Fibroblast of the aortic adventitia (primary cell): ENCODE measurements at regions not wholly inside any gene's neighbourhood (a gene's known extent, or its start where the extent isn't known, plus 50 kb on each side); places are given as distances from the start of the nearest gene placed in this dataset.

ENCODE experiments used
- DNase-seq: peaks from one replicate; pipeline ENCODE4 v3.0.0-alpha.2; 2010; ENCODE audit warnings: low read depth
- H3K4me3 ChIP-seq: 2 replicates; pipeline ENCODE4 v1.5.1; 2011; ENCODE audit warnings: low read depth, mild to moderate bottlenecking, control low read depth, low read length, moderate library complexity
- TF ChIP-seq, protein P1 (sequence below): IDR thresholded peaks from 2 replicates; pipeline ENCODE4 v1.5.1; 2011; ENCODE audit warnings: mild to moderate bottlenecking, low read length, control low read depth, inconsistent platforms; ENCODE audit not compliant: insufficient read depth

DNA sequence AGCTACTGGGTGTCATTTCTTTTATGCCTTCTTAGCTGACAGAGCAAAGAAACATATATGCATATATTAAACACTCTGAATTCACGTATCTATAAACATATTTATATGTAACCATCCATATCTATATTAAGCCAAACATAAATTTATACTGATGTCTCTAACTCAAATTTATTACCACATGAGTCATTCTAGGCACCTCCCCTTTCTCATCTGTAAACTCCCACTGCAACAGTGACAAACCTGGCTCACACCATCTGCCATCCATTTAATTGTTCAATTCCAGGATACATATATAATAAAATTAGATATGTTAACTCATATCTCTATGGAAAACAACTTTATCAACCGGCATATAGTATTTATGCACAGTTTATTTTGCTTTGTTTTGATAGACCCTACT, 722.3 kb downstream of the SORCS1 start:
- TF ChIP-seq, protein P1, sequence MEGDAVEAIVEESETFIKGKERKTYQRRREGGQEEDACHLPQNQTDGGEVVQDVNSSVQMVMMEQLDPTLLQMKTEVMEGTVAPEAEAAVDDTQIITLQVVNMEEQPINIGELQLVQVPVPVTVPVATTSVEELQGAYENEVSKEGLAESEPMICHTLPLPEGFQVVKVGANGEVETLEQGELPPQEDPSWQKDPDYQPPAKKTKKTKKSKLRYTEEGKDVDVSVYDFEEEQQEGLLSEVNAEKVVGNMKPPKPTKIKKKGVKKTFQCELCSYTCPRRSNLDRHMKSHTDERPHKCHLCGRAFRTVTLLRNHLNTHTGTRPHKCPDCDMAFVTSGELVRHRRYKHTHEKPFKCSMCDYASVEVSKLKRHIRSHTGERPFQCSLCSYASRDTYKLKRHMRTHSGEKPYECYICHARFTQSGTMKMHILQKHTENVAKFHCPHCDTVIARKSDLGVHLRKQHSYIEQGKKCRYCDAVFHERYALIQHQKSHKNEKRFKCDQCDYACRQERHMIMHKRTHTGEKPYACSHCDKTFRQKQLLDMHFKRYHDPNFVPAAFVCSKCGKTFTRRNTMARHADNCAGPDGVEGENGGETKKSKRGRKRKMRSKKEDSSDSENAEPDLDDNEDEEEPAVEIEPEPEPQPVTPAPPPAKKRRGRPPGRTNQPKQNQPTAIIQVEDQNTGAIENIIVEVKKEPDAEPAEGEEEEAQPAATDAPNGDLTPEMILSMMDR, result no peak
- DNase-seq, result no peak

DNA sequence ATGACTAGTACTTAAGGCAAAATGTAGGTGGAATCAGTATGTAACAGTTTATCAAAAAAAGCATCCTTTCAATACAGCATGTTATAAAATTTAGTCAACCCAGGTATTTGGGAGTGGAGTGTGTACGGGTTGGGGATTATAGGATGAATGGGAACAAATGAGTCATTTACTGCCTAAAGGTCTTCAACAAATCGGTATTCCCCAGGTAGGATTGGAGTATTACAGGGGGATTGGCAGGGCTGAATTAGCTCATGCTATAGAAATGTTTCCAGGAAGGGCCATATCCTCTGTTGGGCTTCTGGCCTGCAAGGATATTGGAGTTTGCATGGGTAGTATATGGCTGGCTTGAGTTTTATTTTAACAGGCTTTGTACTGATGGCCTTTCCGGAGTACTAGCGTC, 723.7 kb downstream of the SORCS1 start:
- TF ChIP-seq, protein P1, result no peak
- DNase-seq, result no peak
- H3K4me3 ChIP-seq, result no peak overlapping the region

More for the DNA sequence above, 722.3 kb downstream of the SORCS1 start:
- no peak overlapping the region for H3K4me3 ChIP-seq

DNA sequence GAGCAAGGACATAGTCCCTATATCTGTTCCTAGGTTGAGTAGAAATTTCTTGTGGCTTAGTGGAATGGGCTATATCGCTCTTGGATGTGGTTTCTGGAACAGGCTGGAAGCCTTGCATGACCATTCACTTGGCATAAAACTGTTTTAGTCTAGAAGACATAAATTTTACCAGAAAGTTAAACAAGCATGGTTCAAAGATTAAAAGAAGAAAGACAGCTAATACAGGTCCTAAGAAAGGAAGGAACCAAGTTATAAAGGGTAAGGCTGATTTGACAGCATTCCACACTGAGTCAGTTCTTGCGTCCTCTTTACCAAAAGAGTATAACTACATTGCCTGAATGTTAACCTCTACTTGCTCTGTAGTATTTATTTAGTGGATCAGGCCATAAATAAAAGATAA, 724.2 kb downstream of the SORCS1 start:
- TF ChIP-seq, protein P1, result no peak
- DNase-seq, result peak; percentile 36
- H3K4me3 ChIP-seq, result no peak overlapping the region

DNA sequence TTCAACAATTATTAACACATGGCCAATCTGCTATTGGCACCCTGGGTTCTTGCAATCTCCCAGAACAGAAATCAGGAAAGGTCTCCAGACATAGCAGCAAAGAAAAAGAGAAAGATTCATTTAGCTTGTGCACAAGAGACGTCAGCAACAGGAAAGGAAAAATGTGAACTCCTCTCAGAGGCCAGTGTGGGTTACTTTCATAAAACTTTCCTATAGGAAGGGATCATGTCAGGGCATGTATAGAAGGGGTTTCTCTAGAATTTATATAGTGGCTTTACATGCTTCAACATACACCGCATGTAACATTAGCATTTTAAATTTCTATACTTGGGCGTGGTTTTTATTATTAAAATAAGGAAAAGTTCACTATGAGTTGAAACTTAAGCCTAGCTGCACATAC, 725.1 kb downstream of the SORCS1 start:
- TF ChIP-seq, protein P1, result no peak
- DNase-seq, result no peak
- H3K4me3 ChIP-seq, result no peak overlapping the region

DNA sequence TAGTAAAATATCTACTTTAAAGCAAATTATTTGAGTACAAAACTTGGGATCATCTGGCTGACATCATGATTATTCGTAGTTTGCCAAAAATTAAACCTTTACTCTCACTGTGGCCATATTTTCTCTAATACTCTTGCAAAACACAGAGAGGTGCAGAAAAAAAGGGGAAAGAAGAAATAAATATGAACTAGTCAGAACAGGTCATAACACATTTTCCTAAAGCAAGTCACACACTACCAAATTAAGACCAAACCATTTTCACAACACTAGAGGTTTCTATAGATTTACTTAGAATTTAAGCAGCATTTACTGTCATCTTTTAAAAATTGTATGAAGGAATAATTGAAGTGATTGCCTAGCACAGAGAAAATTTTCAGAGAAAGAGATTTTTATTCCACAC, 726.1 kb downstream of the SORCS1 start:
- no peak for DNase-seq
- TF ChIP-seq, protein P1, result no peak
- H3K4me3 ChIP-seq, result no peak overlapping the region

DNA sequence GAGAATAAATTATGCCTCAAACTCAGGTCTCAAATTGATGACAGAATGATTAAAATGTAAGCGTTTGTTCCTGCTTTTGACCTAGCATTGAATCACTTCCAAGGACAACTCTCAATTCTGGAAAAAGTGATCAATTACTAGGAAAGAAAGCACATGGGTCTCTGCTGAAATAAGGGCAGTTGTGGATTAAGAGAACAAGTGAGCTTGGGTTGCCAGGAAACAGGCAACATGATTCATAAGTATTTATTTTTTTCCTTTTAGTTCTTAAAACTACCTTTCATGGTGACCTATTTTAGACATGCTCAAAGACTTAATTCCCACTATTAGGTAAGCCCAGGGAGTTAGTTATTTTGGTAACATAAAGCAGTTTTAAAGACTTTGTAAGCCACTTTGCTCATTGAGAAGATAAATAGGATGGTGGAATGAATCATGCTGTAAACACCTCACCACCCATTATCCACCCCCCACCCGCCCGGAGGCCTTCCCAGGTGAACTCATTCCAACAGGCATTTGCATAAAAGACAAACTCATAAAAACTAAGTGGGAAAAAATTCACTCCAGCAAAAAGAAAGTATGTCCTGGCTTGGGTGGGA, 728.3 kb downstream of the SORCS1 start:
- H3K4me3 ChIP-seq, result no peak overlapping the region
- TF ChIP-seq, protein P1, result no peak
- DNase-seq, result no peak

DNA sequence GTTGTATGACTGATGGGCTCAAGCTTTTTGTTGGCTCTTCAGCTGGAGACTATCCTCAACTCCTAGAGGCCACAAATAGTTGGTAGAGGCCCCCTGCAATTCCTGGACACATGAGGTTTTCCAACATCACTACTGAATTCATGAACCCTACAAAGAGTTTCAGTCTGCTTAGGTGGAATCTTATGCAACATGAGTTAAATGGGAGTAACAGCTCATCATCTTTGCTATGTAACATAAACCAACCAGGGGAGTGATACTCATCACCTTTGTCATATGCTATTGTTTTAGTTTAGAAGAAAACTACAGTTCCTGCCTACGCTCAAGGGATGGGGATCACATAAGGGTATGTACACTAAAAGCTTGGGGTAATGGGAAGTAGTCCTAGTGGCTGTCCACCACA, 729.4 kb downstream of the SORCS1 start:
- TF ChIP-seq, protein P1, result no peak
- no peak for DNase-seq
- H3K4me3 ChIP-seq, result no peak overlapping the region
